ENCODE measurements at regions not wholly inside any gene's neighbourhood (a gene's known extent, or its start where the extent isn't known, plus 50 kb on each side); places are given as distances from the start of the nearest gene placed in this dataset.

DNA sequence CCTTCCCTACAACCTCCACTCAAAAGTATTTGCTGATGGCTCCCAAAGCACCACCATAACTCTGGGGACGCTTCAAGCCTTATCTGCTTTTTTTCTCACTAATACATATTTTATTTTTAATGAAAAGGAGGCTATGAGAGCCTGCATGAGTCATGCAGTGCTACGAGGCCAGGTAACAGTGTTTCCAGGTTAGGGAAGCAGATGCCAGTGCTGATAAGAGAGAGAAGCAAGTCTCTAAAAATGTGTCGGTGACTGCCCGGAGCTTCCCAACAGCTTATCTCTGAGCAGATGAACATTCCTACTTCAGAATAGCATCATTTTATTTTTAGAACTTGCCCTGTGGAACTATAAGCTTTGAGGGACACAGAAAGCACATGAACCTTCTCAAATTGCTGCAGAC is 931.5 kb downstream of the CCSER2 start:
- TF ChIP-seq, protein P1, sequence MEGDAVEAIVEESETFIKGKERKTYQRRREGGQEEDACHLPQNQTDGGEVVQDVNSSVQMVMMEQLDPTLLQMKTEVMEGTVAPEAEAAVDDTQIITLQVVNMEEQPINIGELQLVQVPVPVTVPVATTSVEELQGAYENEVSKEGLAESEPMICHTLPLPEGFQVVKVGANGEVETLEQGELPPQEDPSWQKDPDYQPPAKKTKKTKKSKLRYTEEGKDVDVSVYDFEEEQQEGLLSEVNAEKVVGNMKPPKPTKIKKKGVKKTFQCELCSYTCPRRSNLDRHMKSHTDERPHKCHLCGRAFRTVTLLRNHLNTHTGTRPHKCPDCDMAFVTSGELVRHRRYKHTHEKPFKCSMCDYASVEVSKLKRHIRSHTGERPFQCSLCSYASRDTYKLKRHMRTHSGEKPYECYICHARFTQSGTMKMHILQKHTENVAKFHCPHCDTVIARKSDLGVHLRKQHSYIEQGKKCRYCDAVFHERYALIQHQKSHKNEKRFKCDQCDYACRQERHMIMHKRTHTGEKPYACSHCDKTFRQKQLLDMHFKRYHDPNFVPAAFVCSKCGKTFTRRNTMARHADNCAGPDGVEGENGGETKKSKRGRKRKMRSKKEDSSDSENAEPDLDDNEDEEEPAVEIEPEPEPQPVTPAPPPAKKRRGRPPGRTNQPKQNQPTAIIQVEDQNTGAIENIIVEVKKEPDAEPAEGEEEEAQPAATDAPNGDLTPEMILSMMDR (conservative IDR thresholded peaks at IDR 0.05; ENCODE audit: low read depth, low read length): no peak
- no peak for TF ChIP-seq EZH2 (IDR thresholded peaks at IDR 0.05; ENCODE audit: borderline replicate concordance, low read depth, low read length, poor library complexity, severe bottlenecking)
